PC-9 (cell line): ENCODE measurements at regions not wholly inside any gene's neighbourhood (a gene's known extent, or its start where the extent isn't known, plus 50 kb on each side); places are given as distances from the start of the nearest gene placed in this dataset.

Experiments used
- BruUV-seq: library from RNA; stranded (reverse); fragments of 400-500 nt; replicated peaks from 2 replicates; lab custom pipeline; 2021; lab: Mats Ljungman, UMichigan
- CTCF ChIA-PET: fragments of 300-600 bp; sonication (Branson Sonifier 250); formaldehyde crosslinking; loops from one replicate; lab custom pipeline; 2022; ENCODE audit warnings: antibody characterized with exemption; lab: Charles Lee
- POLR2A ChIA-PET: fragments of 300-600 bp; sonication (Branson Sonifier 250); formaldehyde crosslinking; loops from one replicate; lab custom pipeline; 2022; ENCODE audit warnings: antibody characterized with exemption; ENCODE audit not compliant: unreplicated experiment; lab: Charles Lee
- DNase-seq, 2 experiments: peaks; one replicate each; pipeline versions ENCODE4 v3.0.0 to v3.0.0-alpha.2; 2015 to 2022; ENCODE audit warnings: mixed read lengths in 1 of 2
- H2AFZ ChIP-seq: fragments of 200-600 bp; sonication (generic); 2 replicates; pipeline ENCODE4 v1.8.1; 2017; ENCODE audit warnings: antibody characterized with exemption
- H3F3A ChIP-seq: fragments of 200-600 bp; sonication (generic); 2 replicates; pipeline ENCODE4 v1.8.1; 2017; ENCODE audit warnings: antibody characterized with exemption, mild to moderate bottlenecking, low read depth; ENCODE audit not compliant: insufficient read depth
- H3K27ac ChIP-seq: fragments of 200-600 bp; sonication (generic); 2 replicates; pipeline ENCODE4 v1.6.1; 2016; ENCODE audit warnings: mixed run types
- H3K27me3 ChIP-seq: fragments of 200-600 bp; sonication (generic); 2 replicates; pipeline ENCODE4 v1.6.1; 2016; ENCODE audit warnings: low read depth, mixed run types; ENCODE audit not compliant: insufficient read depth
- H3K36me3 ChIP-seq: fragments of 200-600 bp; sonication (generic); 2 replicates; pipeline ENCODE4 v1.6.1; 2016; ENCODE audit warnings: low read depth, mixed run types
- H3K4me1 ChIP-seq: fragments of 200-600 bp; sonication (generic); replicated peaks from 2 replicates; pipeline ENCODE4 v1.6.1; 2016; ENCODE audit warnings: mixed run types; ENCODE audit not compliant: insufficient read depth
- H3K4me2 ChIP-seq: fragments of 200-600 bp; sonication (generic); 2 replicates; pipeline ENCODE4 v1.6.1; 2017; ENCODE audit warnings: mixed run types
- H3K4me3 ChIP-seq: fragments of 200-600 bp; sonication (generic); 2 replicates; pipeline ENCODE4 v1.6.1; 2016; ENCODE audit warnings: mixed run types
- H3K79me2 ChIP-seq: fragments of 200-600 bp; sonication (generic); 2 replicates; pipeline ENCODE4 v1.6.1; 2017; ENCODE audit warnings: low read depth, mixed run types
- H3K9me2 ChIP-seq: fragments of 200-600 bp; sonication (generic); 2 replicates; pipeline ENCODE4 v1.8.1; 2017; ENCODE audit warnings: mild to moderate bottlenecking; ENCODE audit not compliant: insufficient read depth
- H3K9me3 ChIP-seq: fragments of 200-600 bp; sonication (generic); 2 replicates; pipeline ENCODE4 v1.8.1; 2016; ENCODE audit warnings: low read depth; ENCODE audit not compliant: insufficient read depth
- H4K20me1 ChIP-seq: fragments of 200-600 bp; sonication (generic); 2 replicates; pipeline ENCODE4 v1.8.1; 2017; ENCODE audit not compliant: insufficient read depth
- EZH2 ChIP-seq: fragments of 200-600 bp; sonication (generic); IDR thresholded peaks from 2 replicates; pipeline ENCODE4 v1.8.0; 2017; ENCODE audit warnings: antibody characterized with exemption, low read depth
- intact Hi-C: fragments of 100-400 bp; cut with micrococcal nuclease; formaldehyde crosslinking; loops from one replicate; pipeline ENCODE4 v1.10.0; 2022; ENCODE audit not compliant: unreplicated experiment
- TF ChIP-seq, protein P1 (sequence below): fragments of 200-600 bp; sonication (generic); conservative IDR thresholded peaks from 2 replicates; pipeline ENCODE4 v1.6.1; 2017; ENCODE audit warnings: mixed run types, antibody characterized with exemption, mild to moderate bottlenecking, moderate library complexity

GRCh38 chr14:98350213-98350612 lies 921.8 kb downstream of the BCL11B start:
- no peak overlapping the region for H3K4me2 ChIP-seq

GRCh38 chr14:98364961-98365360 lies 907.0 kb downstream of the BCL11B start:
- TF ChIP-seq, protein P1, sequence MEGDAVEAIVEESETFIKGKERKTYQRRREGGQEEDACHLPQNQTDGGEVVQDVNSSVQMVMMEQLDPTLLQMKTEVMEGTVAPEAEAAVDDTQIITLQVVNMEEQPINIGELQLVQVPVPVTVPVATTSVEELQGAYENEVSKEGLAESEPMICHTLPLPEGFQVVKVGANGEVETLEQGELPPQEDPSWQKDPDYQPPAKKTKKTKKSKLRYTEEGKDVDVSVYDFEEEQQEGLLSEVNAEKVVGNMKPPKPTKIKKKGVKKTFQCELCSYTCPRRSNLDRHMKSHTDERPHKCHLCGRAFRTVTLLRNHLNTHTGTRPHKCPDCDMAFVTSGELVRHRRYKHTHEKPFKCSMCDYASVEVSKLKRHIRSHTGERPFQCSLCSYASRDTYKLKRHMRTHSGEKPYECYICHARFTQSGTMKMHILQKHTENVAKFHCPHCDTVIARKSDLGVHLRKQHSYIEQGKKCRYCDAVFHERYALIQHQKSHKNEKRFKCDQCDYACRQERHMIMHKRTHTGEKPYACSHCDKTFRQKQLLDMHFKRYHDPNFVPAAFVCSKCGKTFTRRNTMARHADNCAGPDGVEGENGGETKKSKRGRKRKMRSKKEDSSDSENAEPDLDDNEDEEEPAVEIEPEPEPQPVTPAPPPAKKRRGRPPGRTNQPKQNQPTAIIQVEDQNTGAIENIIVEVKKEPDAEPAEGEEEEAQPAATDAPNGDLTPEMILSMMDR = no peak
- TF ChIP-seq EZH2 = no peak
- Histone ChIP-seq H2AFZ (no peak overlapping the region), H3K36me3 (no peaks in the 10 kb centered on the region), H3K9me3 (no peaks in the 10 kb centered on the region), H3K27ac (no peak overlapping the region), H3K79me2 (no peaks in the 10 kb centered on the region), H4K20me1 (no peaks in the 10 kb centered on the region), H3K4me1 (no peaks in the 10 kb centered on the region), H3K9me2 (no peaks in the 10 kb centered on the region), H3K27me3 (no peaks in the 10 kb centered on the region), H3K4me2 (no peak overlapping the region), H3K4me3 (no peak overlapping the region), H3F3A (no peaks in the 10 kb centered on the region)
- no peak for DNase-seq
- BruUV-seq = no TSS peak
- intact Hi-C loops = no loop called here
- ChIA-PET CTCF (no interaction called here), POLR2A (no interaction called here)

More at GRCh38 chr14:98350213-98350612, 921.8 kb downstream of the BCL11B start:
- BruUV-seq = no TSS peak
- Histone ChIP-seq H3F3A (no peaks in the 10 kb centered on the region), H3K79me2 (no peaks in the 10 kb centered on the region), H2AFZ (no peak overlapping the region), H3K4me1 (no peaks in the 10 kb centered on the region), H4K20me1 (no peaks in the 10 kb centered on the region), H3K27me3 (no peaks in the 10 kb centered on the region), H3K27ac (no peak overlapping the region), H3K36me3 (no peaks in the 10 kb centered on the region), H3K4me3 (no peak overlapping the region), H3K9me3 (no peaks in the 10 kb centered on the region), H3K9me2 (no peaks in the 10 kb centered on the region)
- TF ChIP-seq, protein P1 = no peak
- TF ChIP-seq EZH2 = no peak
- POLR2A ChIA-PET = no interaction called here
- CTCF ChIA-PET = no interaction called here
- no peak for DNase-seq
- intact Hi-C loops = no loop called here

DNA sequence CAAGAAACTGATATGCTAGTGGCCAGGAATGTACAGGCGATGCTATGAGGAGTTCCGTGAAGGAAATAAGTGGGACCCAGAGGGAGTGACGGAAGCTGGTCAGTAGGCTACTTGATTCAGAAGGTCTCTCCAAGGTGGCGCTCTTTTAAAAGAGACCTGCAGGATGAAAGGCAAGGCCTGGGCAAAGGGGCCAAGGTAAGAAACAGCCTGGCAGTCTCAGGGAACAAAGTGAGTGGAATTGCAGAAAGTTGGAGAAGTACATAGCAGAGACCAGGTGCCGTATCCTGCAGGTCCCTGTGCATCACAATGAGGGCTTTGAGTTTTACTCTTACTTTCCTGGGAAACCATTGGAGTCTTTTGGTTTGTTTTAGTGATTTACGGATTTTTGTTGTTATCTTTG lies 905.6 kb downstream of the BCL11B start:
- Histone ChIP-seq H3K4me1 (no peaks in the 10 kb centered on the region), H3K79me2 (no peaks in the 10 kb centered on the region), H3K27me3 (no peaks in the 10 kb centered on the region), H3K4me2 (no peak overlapping the region), H2AFZ (no peak overlapping the region), H4K20me1 (no peaks in the 10 kb centered on the region), H3F3A (no peaks in the 10 kb centered on the region), H3K27ac (no peak overlapping the region), H3K4me3 (no peak overlapping the region), H3K9me2 (no peaks in the 10 kb centered on the region), H3K9me3 (no peaks in the 10 kb centered on the region), H3K36me3 (no peaks in the 10 kb centered on the region)
- CTCF ChIA-PET = no interaction called here
- DNase-seq = no peak
- BruUV-seq = no TSS peak
- intact Hi-C loops = no loop called here
- POLR2A ChIA-PET = no interaction called here
- TF ChIP-seq EZH2 = no peak
- TF ChIP-seq, protein P1 = no peak
